PFSK-1 (cell line): ENCODE measurements at regions not wholly inside any gene's neighbourhood (a gene's known extent, or its start where the extent isn't known, plus 50 kb on each side); places are given as distances from the start of the nearest gene placed in this dataset.

Source experiments
- POLR2AphosphoS5 ChIP-seq: IDR thresholded peaks from 2 replicates; pipeline ENCODE4 v1.6.1; 2012; ENCODE audit warnings: low read depth, mild to moderate bottlenecking, control low read depth, low read length, moderate library complexity
- SIN3A ChIP-seq: IDR thresholded peaks from 2 replicates; pipeline ENCODE4 v1.6.1; 2012; ENCODE audit warnings: mild to moderate bottlenecking, low read length, moderate library complexity, borderline replicate concordance; ENCODE audit not compliant: insufficient read depth
- TAF1 ChIP-seq: IDR thresholded peaks from 2 replicates; pipeline ENCODE4 v1.6.1; 2012; ENCODE audit warnings: low read length, control low read depth, borderline replicate concordance; ENCODE audit not compliant: insufficient read depth

DNA sequence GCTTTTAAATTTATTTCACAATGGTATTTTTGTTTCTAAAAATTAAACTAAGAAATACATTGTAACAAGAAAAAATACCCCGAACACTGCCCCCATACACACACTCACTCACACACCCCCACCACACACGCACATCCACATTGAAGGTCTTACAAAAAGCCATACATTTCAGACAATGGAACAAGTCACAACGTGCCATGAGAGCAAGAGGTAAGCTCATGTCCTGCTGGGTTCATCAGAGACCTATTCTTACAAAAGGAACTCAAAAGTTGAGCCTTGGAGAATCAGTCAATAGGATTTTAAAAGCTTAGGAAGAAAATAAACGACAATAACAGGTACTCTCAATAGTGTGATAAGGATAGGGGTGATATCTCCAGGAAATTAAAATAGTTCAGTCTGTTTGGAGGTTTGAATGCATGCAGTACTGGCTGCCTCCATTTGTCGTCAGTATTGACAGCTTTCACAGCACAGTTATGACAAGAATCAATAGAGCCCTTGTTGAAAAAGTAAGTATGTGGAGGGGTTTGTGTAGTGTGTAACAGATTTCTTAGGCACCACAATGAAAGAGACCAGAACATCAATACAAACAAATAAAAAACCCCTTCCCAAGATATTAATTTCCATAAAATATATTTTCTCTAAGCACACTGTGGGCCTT lies 1826.2 kb upstream of the CDH6 start:
- no peak for TF ChIP-seq TAF1
- no peak for TF ChIP-seq SIN3A
- TF ChIP-seq POLR2AphosphoS5 = no peak
